Endodermal cell (in vitro differentiated cells): ENCODE measurements at regions not wholly inside any gene's neighbourhood (a gene's known extent, or its start where the extent isn't known, plus 50 kb on each side); places are given as distances from the start of the nearest gene placed in this dataset.

Experiments used
- DNase-seq: peaks from one replicate; pipeline ENCODE4 v3.0.0-alpha.2; 2017
- H3K27ac ChIP-seq: 2 replicates; pipeline ENCODE4 v1.5.1; 2013; ENCODE audit warnings: mild to moderate bottlenecking, low read depth, low read length, moderate library complexity
- H3K27me3 ChIP-seq: 2 replicates; pipeline ENCODE4 v1.6.1; 2013; ENCODE audit warnings: mild to moderate bottlenecking, low read length, moderate library complexity; ENCODE audit not compliant: insufficient read depth, control insufficient read depth, poor library complexity, severe bottlenecking
- H3K36me3 ChIP-seq: 2 replicates; pipeline ENCODE4 v1.7.0; 2013; ENCODE audit warnings: mild to moderate bottlenecking, low read length, moderate library complexity; ENCODE audit not compliant: control insufficient read depth, insufficient read depth
- H3K4me1 ChIP-seq: one replicate; pipeline ENCODE4 v1.7.0; 2013; ENCODE audit warnings: low read length; ENCODE audit not compliant: control insufficient read depth, insufficient read depth
- H3K4me3 ChIP-seq: 2 replicates; pipeline ENCODE4 v1.5.1; 2013; ENCODE audit warnings: mild to moderate bottlenecking, low read length, moderate library complexity
- H3K9ac ChIP-seq: 2 replicates; pipeline ENCODE4 v1.6.1; 2013; ENCODE audit warnings: mild to moderate bottlenecking, low read length, moderate library complexity; ENCODE audit not compliant: poor library complexity, severe bottlenecking; ENCODE audit errors: extremely low read depth
- H3K9me3 ChIP-seq: 2 replicates; pipeline ENCODE4 v1.6.1; 2013; ENCODE audit warnings: mild to moderate bottlenecking, low read length, moderate library complexity; ENCODE audit not compliant: control insufficient read depth
- H3K27ac Mint-ChIP-seq: 2 replicates; pipeline ENCODE4 v1.8.0; 2020; ENCODE audit warnings: mixed read lengths
- H3K27me3 Mint-ChIP-seq: 2 replicates; pipeline ENCODE4 v1.8.0; 2021; ENCODE audit warnings: mild to moderate bottlenecking, mixed read lengths; ENCODE audit not compliant: insufficient read depth
- H3K36me3 Mint-ChIP-seq: 2 replicates; pipeline ENCODE4 v1.8.0; 2020; ENCODE audit warnings: low read depth, mixed read lengths
- H3K4me1 Mint-ChIP-seq: 2 replicates; pipeline ENCODE4 v1.8.0; 2020; ENCODE audit warnings: mixed read lengths
- H3K4me3 Mint-ChIP-seq: 2 replicates; pipeline ENCODE4 v1.8.0; 2020; ENCODE audit warnings: mild to moderate bottlenecking, moderate library complexity, mixed read lengths
- H3K9me3 Mint-ChIP-seq: 2 replicates; pipeline ENCODE4 v1.8.0; 2020; ENCODE audit warnings: mild to moderate bottlenecking, mixed read lengths
- CTCF ChIP-seq: fragments of 200-600 bp; sonication (generic); conservative IDR thresholded peaks from 2 replicates; pipeline ENCODE4 v1.5.0; 2021; ENCODE audit warnings: antibody characterized with exemption, mild to moderate bottlenecking
- WGBS, 2 experiments: methylation state at CpG; one replicate each; pipeline versions ENCODE4 v1.1.5 to v1.1.7; 2013; ENCODE audit warnings: missing lambda C conversion rate in 2 of 2, mixed read lengths in 1 of 2; ENCODE audit not compliant: insufficient coverage in 1 of 2, insufficient read length in 1 of 2; 5-methylcytosine and 5-hydroxymethylcytosine counted together

GRCh38 chrX:9349572-9350494 is 115.0 kb upstream of the TBL1X start:
- no peak for TF ChIP-seq CTCF
- H3K4me1 Mint-ChIP-seq = peaks cover 13% of the 10 kb centered on the region
- H3K9me3 Mint-ChIP-seq = peaks cover 56% of the 10 kb centered on the region
- H3K27me3 ChIP-seq = no peaks in the 10 kb centered on the region
- no peaks in the 10 kb centered on the region for H3K9me3 ChIP-seq
- no peaks in the 10 kb centered on the region for H3K36me3 Mint-ChIP-seq
- WGBS, 2 experiments = 82 to 83% methylated on average over 1 to 9 of the region's 11 CpGs
- no peaks in the 10 kb centered on the region for H3K36me3 ChIP-seq
- no peak overlapping the region for H3K9ac ChIP-seq
- H3K4me3 ChIP-seq = no peak overlapping the region
- DNase-seq = no peak
- H3K27me3 Mint-ChIP-seq = peaks cover 2% of the 10 kb centered on the region
- H3K27ac Mint-ChIP-seq = no peak overlapping the region
- no peak overlapping the region for H3K4me3 Mint-ChIP-seq
- no peak overlapping the region for H3K27ac ChIP-seq
- H3K4me1 ChIP-seq = no peaks in the 10 kb centered on the region

GRCh38 chrX:9351126-9351525 is 113.7 kb upstream of the TBL1X start:
- Histone ChIP-seq H3K36me3 (no peaks in the 10 kb centered on the region), H3K4me3 (no peak overlapping the region), H3K9me3 (no peaks in the 10 kb centered on the region), H3K27me3 (no peaks in the 10 kb centered on the region), H3K27ac (no peak overlapping the region), H3K9ac (no peak overlapping the region), H3K4me1 (no peaks in the 10 kb centered on the region)
- TF ChIP-seq CTCF = no peak
- DNase-seq = no peak
- peaks cover 4% of the 10 kb centered on the region for H3K27me3 Mint-ChIP-seq
- no peak overlapping the region for H3K4me3 Mint-ChIP-seq
- H3K27ac Mint-ChIP-seq = no peak overlapping the region
- H3K9me3 Mint-ChIP-seq = peaks cover 53% of the 10 kb centered on the region
- 79 to 80% methylated on average over 1 to 2 of the region's 3 CpGs for WGBS, 2 experiments
- H3K36me3 Mint-ChIP-seq = no peaks in the 10 kb centered on the region
- H3K4me1 Mint-ChIP-seq = peaks cover 13% of the 10 kb centered on the region

GRCh38 chrX:9352243-9352642 is 112.6 kb upstream of the TBL1X start:
- WGBS, 2 experiments = 83 to 100% methylated on average over 1 to 4 of the region's 4 CpGs
- peaks cover 4% of the 10 kb centered on the region for H3K27me3 Mint-ChIP-seq
- H3K4me3 ChIP-seq = no peak overlapping the region
- H3K36me3 Mint-ChIP-seq = no peaks in the 10 kb centered on the region
- no peak overlapping the region for H3K4me3 Mint-ChIP-seq
- DNase-seq = no peak
- no peak overlapping the region for H3K27ac Mint-ChIP-seq
- no peaks in the 10 kb centered on the region for H3K4me1 ChIP-seq
- H3K9me3 Mint-ChIP-seq = peaks cover 52% of the 10 kb centered on the region
- no peaks in the 10 kb centered on the region for H3K36me3 ChIP-seq
- no peaks in the 10 kb centered on the region for H3K9me3 ChIP-seq
- TF ChIP-seq CTCF = no peak
- H3K27me3 ChIP-seq = no peaks in the 10 kb centered on the region
- H3K27ac ChIP-seq = no peak overlapping the region
- peaks cover 13% of the 10 kb centered on the region for H3K4me1 Mint-ChIP-seq
- H3K9ac ChIP-seq = no peak overlapping the region
